ENCODE measurements at regions not wholly inside any gene's neighbourhood (a gene's known extent, or its start where the extent isn't known, plus 50 kb on each side); places are given as distances from the start of the nearest gene placed in this dataset.
"Not testable (repeated sequence)": the region's sequence is repeated elsewhere in the genome, so short reads cannot be mapped to it uniquely, and the experiment has no call there.

- not testable (repeated sequence) for TF ChIP-seq FOXA1 (IDR thresholded peaks at IDR 0.05); FOXK2 (IDR thresholded peaks at IDR 0.05); ELF4 (IDR thresholded peaks at IDR 0.05); FOXM1 (IDR thresholded peaks at IDR 0.05; ENCODE audit: borderline replicate concordance)
These were observed 1494.5 kb upstream of the TPTE start for GRCh38 chr21:9026729-9027416.

Data from HEK293T (cell line).